HG03039 (cell line): ENCODE measurements at regions not wholly inside any gene's neighbourhood (a gene's known extent, or its start where the extent isn't known, plus 50 kb on each side); places are given as distances from the start of the nearest gene placed in this dataset.
"Not testable (repeated sequence)": the region's sequence is repeated elsewhere in the genome, so short reads cannot be mapped to it uniquely, and the experiment has no call there.

Experiments
- ATAC-seq: cut with Tn5 transposase; IDR thresholded peaks from one replicate; pipeline ENCODE4 v1.9.1; 2021; ENCODE audit warnings: mild to moderate bottlenecking, moderate library complexity; ENCODE audit not compliant: unreplicated experiment

DNA sequence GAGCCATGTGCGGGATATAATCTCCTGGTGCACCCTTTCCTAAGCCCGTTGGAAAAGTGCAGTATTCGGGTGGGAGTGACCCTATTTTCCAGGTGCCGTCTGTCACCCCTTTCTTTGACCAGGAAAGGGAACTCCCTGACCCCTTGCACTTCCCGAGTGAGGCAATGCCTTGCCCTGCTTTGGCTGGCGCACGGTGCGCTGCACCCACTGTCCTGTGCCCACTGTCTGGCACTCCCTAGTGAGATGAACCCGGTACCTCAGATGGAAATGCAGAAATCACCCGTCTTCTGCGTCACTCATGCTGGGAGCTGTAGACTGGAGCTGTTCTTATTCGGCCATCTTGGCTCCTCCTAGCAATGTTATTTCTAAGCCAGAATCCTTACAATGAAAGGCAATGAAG is 121.1 kb downstream of the TAF11L14 start:
- not testable (repeated sequence) for ATAC-seq

DNA sequence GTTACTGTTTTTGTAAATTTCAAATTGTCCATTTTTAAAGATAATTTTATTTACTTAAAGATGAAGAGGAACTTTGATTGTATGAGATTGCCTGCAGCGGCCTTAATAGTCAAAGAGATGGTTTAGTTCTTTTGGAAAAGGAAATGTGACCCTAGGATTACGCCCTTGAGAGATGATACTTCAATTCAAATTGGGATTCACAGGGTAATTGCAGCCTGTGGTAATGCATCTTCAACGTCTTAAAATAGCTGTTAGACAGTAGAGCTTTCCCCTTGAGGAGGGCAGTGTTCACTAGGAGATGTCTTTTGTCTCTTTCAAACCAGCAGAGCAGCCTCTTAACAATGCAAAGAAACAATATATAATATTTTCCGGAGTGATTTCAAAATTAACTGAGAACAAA is 127.1 kb downstream of the TAF11L14 start:
- no peak for ATAC-seq

- no peak for ATAC-seq
Observed at GRCh38 chr5:17763301-17763700, 129.0 kb downstream of the TAF11L14 start.

DNA sequence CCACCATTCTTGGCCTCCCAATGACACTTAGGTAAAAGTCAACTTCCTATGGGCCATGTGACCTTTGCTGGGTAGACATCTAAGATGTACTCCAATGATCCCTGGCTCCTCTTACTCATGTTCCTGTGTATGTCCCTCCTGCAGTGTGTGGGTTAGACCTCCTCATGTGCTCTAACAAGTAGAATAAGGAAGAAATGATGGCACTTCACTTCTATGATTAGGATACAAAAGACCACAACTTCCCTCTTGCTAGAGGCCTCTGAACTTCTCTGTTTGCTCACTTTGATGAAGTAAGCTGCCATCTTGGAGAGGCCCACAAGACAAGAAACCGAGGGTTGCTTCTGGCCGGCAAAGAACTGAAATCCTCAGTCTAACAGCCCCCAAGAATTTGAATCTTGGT is 131.8 kb downstream of the TAF11L14 start:
- ATAC-seq: no peak

- no peak for ATAC-seq
Observed at GRCh38 chr5:17769277-17769676, 135.0 kb downstream of the TAF11L14 start.

GRCh38 chr5:17772232-17772631 is 138.0 kb downstream of the TAF11L14 start:
- ATAC-seq: no peak

GRCh38 chr5:17785774-17786173 is 151.5 kb downstream of the TAF11L14 start:
- no peak for ATAC-seq

DNA sequence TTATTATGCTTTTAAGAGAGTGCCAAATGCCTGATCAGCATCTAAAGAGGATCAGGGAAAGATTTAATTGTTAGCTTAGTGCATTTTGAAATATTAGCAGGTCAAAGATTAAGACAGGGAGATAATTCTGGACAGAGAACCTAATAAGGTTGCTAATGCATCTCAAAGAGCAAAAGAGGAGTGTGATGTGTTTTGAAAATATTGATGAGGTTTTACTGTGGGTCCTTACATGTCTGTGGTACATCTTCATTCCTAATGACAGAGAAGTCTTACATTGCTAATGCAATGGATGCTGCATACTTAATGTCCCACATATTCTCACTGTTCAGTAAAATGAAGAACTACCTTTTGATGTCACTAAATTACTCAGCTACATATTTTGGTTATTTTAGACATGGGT is 154.1 kb downstream of the TAF11L14 start:
- no peak for ATAC-seq

DNA sequence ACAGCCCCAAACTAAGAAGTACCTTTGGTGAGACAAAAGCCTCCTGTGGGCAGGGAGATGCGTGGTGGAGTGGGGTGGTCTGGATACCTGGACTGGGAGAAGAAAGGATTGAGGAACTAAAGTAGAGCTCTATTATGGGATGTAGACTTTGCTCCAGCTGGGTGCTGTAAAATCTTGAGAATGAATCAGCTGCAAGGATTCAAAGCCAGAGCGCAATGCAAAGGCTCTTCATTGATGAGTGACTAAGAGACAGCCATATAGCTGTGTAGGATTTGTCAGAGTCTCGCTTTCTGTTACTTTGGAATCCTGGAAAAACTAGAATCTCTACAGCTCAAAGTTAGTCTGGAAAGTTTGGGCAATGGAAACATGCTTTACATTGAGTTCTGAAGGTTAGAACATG is 159.9 kb downstream of the TAF11L14 start:
- no peak for ATAC-seq

DNA sequence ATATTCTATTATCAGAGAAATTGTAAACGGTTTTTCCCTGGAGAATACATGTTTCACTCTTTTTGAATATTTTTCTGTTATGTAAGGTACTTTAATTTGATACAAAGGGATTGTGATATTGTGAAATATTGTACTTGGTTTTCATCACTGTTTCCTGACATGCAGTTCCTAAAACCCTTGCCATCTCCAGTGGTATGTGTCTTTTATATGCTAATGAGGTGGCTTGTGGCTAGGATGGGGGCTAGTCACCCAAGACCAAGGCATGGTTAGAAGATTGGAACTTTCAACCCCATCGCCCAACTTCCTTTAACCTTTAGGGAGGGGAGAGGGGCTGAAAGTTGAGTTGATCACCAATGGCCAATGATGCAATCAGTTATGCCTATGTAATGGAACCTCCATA is 160.6 kb downstream of the TAF11L14 start:
- no peak for ATAC-seq

- ATAC-seq: no peak
Observed at GRCh38 chr5:17796142-17796541, 161.9 kb downstream of the TAF11L14 start.

DNA sequence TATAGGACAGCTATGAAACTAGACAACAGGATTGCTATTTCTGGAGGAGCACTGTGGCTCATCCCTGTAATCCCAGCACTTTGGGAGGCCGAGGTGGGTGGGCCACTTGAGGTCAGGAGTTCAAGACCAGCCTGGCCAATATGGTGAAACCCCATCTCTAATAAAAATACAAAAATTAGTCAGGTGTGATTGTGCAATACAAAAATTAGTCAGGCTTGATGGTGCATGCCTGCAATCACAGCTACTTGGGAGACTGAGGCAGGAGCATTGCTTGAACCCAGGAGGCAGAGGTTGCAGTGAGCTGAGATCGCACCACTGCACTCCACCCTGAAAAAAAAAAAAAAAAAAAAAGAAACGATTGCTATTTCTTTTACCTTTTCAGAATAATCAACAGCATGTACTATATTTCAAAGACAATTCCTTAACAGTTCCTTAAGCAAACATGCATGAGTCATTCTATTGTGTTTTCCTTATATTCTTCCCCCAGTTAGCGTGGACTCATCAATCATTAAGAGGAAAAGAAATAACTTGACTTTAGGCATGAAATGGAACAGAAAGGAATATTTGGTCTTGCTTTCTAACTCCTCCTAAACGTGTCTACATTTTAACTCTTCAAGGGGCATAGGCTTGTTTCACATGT is 162.6 kb downstream of the TAF11L14 start:
- no peak for ATAC-seq

DNA sequence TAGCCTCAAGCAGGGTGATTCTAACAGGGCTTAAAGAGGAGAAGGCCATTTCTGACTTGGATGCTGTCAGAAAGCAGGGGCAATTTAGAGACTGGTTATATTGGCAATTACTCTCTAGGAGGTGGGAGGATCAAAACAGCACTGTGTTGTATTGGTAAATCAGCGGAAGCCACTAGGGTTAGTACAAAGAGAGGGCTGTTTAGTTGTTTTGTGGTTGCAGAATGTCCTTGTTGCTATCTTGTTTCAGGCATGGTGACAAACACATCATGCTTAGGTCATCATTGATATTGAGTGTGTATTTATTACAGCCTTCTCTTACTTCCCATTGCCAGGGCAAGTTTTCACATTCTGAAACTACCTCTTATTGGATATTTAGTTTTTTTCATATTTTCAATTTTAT is 165.3 kb downstream of the TAF11L14 start:
- no peak for ATAC-seq

GRCh38 chr5:17801595-17801994 is 167.3 kb downstream of the TAF11L14 start:
- no peak for ATAC-seq

DNA sequence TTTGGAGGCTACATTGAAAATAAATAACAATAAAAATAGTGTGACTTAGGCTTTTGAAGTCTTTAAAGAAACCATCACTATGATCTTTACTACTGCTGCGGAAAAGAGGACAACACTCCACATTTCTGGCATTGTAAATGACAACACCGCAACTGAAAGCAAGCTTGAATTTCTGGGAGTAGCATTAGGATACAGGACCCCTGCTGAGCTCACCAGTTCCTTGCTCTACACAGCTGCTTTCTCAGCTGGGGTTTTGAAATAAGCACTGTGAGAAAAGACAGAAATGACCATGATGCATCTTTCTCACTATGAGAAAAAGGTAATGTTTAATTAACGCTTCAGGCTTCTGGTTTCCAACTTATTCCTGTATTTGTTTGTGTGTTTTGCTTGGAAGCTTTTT is 168.0 kb downstream of the TAF11L14 start:
- no peak for ATAC-seq

DNA sequence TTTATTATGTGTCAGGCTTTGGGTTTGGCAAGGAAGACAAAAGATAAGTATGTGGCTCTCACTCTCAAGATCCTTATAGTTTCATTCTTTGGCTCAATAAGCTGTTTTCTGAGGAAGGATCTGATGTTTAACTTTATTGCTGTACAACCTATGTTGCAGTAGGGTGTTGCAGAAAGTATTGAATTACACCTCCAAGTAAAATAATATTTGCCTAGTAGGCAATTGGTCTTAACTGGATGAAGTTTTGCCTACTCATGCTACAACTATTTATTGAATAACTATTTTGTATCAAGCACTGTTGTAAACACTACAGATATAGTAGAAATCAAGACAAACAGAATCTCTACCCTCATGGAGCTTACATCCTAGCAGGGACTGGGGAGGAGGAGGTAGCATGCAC is 169.7 kb downstream of the TAF11L14 start:
- no peak for ATAC-seq

GRCh38 chr5:17805227-17805825 is 171.1 kb downstream of the TAF11L14 start:
- no peak for ATAC-seq

DNA sequence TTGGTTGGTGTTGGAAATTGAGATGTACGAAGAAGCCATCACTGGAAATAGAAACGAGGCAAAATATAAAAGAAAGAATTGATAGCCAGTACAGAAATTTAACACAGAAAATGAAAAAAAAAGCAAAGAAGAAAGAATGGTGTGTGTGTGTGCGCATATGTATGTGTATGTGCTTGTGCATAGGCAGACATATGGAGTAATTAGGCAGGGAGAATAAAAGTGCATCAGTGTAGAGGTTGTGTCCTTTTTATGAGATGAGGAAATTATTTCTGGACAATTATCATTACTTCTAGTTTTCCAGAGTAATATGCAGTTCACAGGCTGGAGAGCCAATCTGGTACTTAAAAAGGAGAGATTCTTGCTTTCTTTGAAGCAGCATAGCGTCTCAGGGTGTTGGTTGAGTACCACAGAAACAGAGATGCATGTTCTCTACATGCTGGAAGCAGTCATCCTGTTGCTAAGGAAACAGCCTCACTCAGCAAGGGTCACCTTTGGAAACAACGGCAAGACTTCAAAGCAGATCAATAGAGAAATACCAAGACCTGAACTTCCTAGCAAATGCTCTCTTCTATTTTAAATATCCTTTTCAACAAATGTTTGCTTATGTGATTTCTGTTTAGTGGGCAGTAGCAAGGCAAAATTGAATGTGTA is 172.7 kb downstream of the TAF11L14 start:
- ATAC-seq: no peak

GRCh38 chr5:17808566-17808965 is 174.3 kb downstream of the TAF11L14 start:
- no peak for ATAC-seq

GRCh38 chr5:17810734-17811133 is 176.5 kb downstream of the TAF11L14 start:
- ATAC-seq: no peak

DNA sequence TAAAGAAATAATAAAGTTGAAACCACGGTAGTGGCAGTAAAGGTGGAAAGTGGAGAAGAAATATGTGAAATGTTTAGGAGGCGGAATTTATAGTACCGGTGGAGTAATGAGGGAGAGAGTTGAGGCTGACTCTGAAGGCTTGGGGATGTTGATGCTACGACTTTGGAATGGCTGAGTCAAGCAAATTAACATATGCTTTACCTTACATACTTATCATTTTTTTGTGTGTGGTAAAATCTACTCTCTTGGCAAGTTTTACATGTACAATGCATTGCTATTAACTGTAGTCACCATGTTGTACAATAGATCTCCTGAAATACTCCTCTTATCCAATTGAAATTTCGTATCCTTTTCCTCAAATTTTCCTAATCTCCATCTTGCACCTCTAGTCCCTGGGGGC is 179.0 kb downstream of the TAF11L14 start:
- no peak for ATAC-seq

GRCh38 chr5:17816505-17816904 is 182.2 kb downstream of the TAF11L14 start:
- no peak for ATAC-seq

GRCh38 chr5:17816944-17817343 is 182.7 kb downstream of the TAF11L14 start:
- ATAC-seq: no peak
